HEK293 (cell line): ENCODE measurements at regions not wholly inside any gene's neighbourhood (a gene's known extent, or its start where the extent isn't known, plus 50 kb on each side); places are given as distances from the start of the nearest gene placed in this dataset.

Experiments used
- ZNF2 ChIP-seq: fragments of 450-650 bp; formaldehyde crosslinking; IDR thresholded peaks from 2 replicates; pipeline ENCODE4 v1.5.1; 2016; ENCODE audit warnings: missing biosample characterization, missing genetic modification characterization
- ZNF433 ChIP-seq: fragments of 450-650 bp; formaldehyde crosslinking; IDR thresholded peaks from 2 replicates; pipeline ENCODE4 v1.5.1; 2016; ENCODE audit warnings: missing biosample characterization, missing genetic modification characterization, low read depth

GRCh38 chr13:48783695-48784230 lies 130.0 kb downstream of the CYSLTR2 start:
- no peak for TF ChIP-seq ZNF433
- TF ChIP-seq ZNF2 (tag by site-specific recombination) = no peak
